HG03432 (cell line): ENCODE measurements at regions not wholly inside any gene's neighbourhood (a gene's known extent, or its start where the extent isn't known, plus 50 kb on each side); places are given as distances from the start of the nearest gene placed in this dataset.

Source experiments
- ATAC-seq: cut with Tn5 transposase; IDR thresholded peaks from one replicate; pipeline ENCODE4 v1.9.1; 2021; ENCODE audit warnings: mild to moderate bottlenecking, moderate library complexity; ENCODE audit not compliant: unreplicated experiment

- ATAC-seq: no peak
Observed at GRCh38 chr3:34175636-34176176, 377.3 kb downstream of the PDCD6IP start.

GRCh38 chr3:34176723-34177122, 378.3 kb downstream of the PDCD6IP start:
- no peak for ATAC-seq

GRCh38 chr3:34178415-34178814, 380.0 kb downstream of the PDCD6IP start:
- ATAC-seq: peak; percentile 49

GRCh38 chr3:34179716-34180115, 381.3 kb downstream of the PDCD6IP start:
- ATAC-seq: no peak

- no peak for ATAC-seq
Observed at GRCh38 chr3:34180532-34180931, 382.1 kb downstream of the PDCD6IP start.

- no peak for ATAC-seq
Observed at GRCh38 chr3:34183114-34183513, 384.7 kb downstream of the PDCD6IP start.

- ATAC-seq: no peak
Observed at GRCh38 chr3:34183611-34184340, 385.3 kb downstream of the PDCD6IP start.

GRCh38 chr3:34185301-34185700, 386.9 kb downstream of the PDCD6IP start:
- ATAC-seq: peak; percentile 60

- ATAC-seq: no peak
Observed at GRCh38 chr3:34189133-34189532, 390.7 kb downstream of the PDCD6IP start.

GRCh38 chr3:34196914-34197313, 398.5 kb downstream of the PDCD6IP start:
- no peak for ATAC-seq

- ATAC-seq: peak; percentile 48
Observed at GRCh38 chr3:34198309-34198708, 399.9 kb downstream of the PDCD6IP start.

GRCh38 chr3:34200576-34200975, 402.1 kb downstream of the PDCD6IP start:
- ATAC-seq: peak; percentile 88

GRCh38 chr3:34202975-34203374, 404.5 kb downstream of the PDCD6IP start:
- no peak for ATAC-seq

- no peak for ATAC-seq
Observed at GRCh38 chr3:34203386-34203785, 405.0 kb downstream of the PDCD6IP start.

- no peak for ATAC-seq
Observed at GRCh38 chr3:34207002-34207401, 408.6 kb downstream of the PDCD6IP start.

- no peak for ATAC-seq
Observed at GRCh38 chr3:34207806-34208205, 409.4 kb downstream of the PDCD6IP start.

- peak; percentile 47 for ATAC-seq
Observed at GRCh38 chr3:34212175-34212574, 413.7 kb downstream of the PDCD6IP start.

GRCh38 chr3:34212656-34213055, 414.2 kb downstream of the PDCD6IP start:
- ATAC-seq: no peak

GRCh38 chr3:34213478-34213877, 415.0 kb downstream of the PDCD6IP start:
- no peak for ATAC-seq

- peak; percentile 48 for ATAC-seq
Observed at GRCh38 chr3:34216711-34217335, 418.4 kb downstream of the PDCD6IP start.

GRCh38 chr3:34218706-34219385, 420.4 kb downstream of the PDCD6IP start:
- ATAC-seq: no peak

- no peak for ATAC-seq
Observed at GRCh38 chr3:34219556-34219955, 421.1 kb downstream of the PDCD6IP start.
